GM12865 (cell line): ENCODE measurements at regions not wholly inside any gene's neighbourhood (a gene's known extent, or its start where the extent isn't known, plus 50 kb on each side); places are given as distances from the start of the nearest gene placed in this dataset.

Source experiments
- DNase-seq: peaks from one replicate; pipeline ENCODE4 v3.0.0; 2010; ENCODE audit warnings: low read depth
- H3K4me3 ChIP-seq: 2 replicates; pipeline ENCODE4 v1.5.1; 2011; ENCODE audit warnings: mild to moderate bottlenecking, low read depth, low read length, control low read depth
- CTCF ChIP-seq: IDR thresholded peaks from 2 replicates; pipeline ENCODE4 v1.5.1; 2011; ENCODE audit warnings: low read length, control low read depth, low read depth, inconsistent platforms; ENCODE audit not compliant: insufficient read depth; ENCODE audit errors: missing control alignments

- TF ChIP-seq CTCF, result no peak
- no peak overlapping the region for H3K4me3 ChIP-seq
- DNase-seq, result no peak
Observed at GRCh38 chr1:84759756-84760155, 69.5 kb upstream of the SSX2IP start.

GRCh38 chr1:84758968-84759491, 68.8 kb upstream of the SSX2IP start:
- TF ChIP-seq CTCF, result no peak
- no peak for DNase-seq
- H3K4me3 ChIP-seq, result no peak overlapping the region

GRCh38 chr1:84758476-84758875, 68.2 kb upstream of the SSX2IP start:
- DNase-seq, result no peak
- TF ChIP-seq CTCF, result no peak
- no peak overlapping the region for H3K4me3 ChIP-seq

- no peak for TF ChIP-seq CTCF
- DNase-seq, result no peak
- H3K4me3 ChIP-seq, result no peak overlapping the region
Observed at GRCh38 chr1:84757301-84757700, 67.0 kb upstream of the SSX2IP start.

GRCh38 chr1:84756455-84757082, 66.3 kb upstream of the SSX2IP start:
- DNase-seq, result no peak
- H3K4me3 ChIP-seq, result no peak overlapping the region
- TF ChIP-seq CTCF, result no peak

GRCh38 chr1:84756001-84756400, 65.7 kb upstream of the SSX2IP start:
- no peak for TF ChIP-seq CTCF
- H3K4me3 ChIP-seq, result no peak overlapping the region

GRCh38 chr1:84755216-84755615, 65.0 kb upstream of the SSX2IP start:
- DNase-seq, result no peak
- no peak overlapping the region for H3K4me3 ChIP-seq
- TF ChIP-seq CTCF, result no peak

More at GRCh38 chr1:84756001-84756400, 65.7 kb upstream of the SSX2IP start:
- DNase-seq, result no peak
